UCSD-AML1 (cell line): ENCODE measurements at regions not wholly inside any gene's neighbourhood (a gene's known extent, or its start where the extent isn't known, plus 50 kb on each side); places are given as distances from the start of the nearest gene placed in this dataset.
"Not testable (repeated sequence)": the region's sequence is repeated elsewhere in the genome, so short reads cannot be mapped to it uniquely, and the experiment has no call there.

ENCODE experiments used
- DNase-seq: peaks from one replicate; lab custom pipeline; 2025; ENCODE audit not compliant: unreplicated experiment; lab: John Stamatoyannopoulos, UW

DNA sequence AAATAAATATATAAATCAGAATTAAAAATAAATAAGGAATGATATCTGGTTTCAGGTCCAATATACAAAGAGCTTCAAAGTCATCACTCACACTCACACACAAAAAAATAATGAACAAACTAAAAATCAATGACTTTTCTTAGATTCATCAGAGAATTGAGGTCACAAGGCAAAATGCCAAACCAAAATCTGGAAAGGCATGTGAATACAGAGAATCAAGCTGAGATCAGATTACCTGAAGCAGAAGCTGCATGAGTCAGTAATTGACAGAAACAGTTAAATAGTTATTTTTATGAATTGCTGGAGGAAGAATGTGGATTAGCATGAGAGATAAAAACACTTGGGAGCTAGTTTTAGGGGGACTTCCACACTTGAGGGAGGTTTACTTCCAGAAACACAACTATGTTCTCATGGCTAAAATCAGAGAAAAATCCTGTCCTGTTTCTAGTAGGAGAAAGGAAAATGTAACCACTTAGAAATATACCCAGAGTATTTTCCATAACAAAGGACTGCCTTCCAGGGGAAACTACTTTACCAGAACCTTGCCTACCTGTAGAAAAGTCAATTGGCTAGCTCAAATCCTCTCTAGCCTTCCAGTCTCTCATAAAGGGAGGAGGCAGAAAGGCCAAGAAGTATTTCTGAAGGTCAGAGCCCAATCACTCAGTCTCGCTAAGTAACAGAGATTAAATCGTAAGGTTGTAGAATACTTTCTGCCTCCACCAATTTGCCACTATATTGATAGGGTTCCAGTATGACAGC, 536.6 kb upstream of the NR5A2 start:
- no peak for DNase-seq

DNA sequence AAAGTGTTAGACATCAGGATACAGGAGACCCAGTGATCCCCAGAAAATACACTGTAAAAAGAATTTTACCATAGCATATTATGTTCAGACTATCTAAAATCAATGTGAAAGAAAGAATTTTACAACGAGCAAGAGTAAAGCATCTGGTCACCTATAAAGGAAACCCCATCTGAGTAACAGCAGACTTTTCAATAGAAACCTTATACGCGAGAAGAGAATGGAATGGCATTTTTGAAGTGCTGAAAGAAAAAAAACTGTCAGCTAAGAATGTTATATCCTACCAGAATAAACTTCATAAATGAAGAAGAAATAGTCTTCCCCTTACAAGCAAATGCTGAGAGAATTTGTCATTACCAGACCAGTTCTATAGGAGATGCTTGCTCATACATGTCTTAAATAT, 532.1 kb upstream of the NR5A2 start:
- DNase-seq, result no peak

DNA sequence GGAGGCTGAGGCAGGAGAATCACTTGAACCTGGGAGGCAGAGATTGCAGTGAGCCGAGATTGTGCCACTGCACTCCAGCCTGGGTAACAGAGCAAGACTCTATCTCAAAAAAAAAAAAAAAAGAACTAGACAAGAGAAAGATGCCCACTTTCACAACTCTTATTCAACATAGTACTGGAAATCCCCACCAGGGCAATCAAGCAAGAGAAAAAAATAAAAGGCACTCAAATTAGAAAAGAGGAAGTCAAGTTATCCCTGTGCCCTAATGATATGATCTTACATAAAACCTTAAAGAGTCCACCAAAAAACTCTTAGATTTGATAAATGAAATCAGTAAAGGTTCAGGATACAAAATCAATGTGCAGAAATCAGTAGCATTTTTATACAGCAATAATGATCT, 528.7 kb upstream of the NR5A2 start:
- not testable (repeated sequence) for DNase-seq

DNA sequence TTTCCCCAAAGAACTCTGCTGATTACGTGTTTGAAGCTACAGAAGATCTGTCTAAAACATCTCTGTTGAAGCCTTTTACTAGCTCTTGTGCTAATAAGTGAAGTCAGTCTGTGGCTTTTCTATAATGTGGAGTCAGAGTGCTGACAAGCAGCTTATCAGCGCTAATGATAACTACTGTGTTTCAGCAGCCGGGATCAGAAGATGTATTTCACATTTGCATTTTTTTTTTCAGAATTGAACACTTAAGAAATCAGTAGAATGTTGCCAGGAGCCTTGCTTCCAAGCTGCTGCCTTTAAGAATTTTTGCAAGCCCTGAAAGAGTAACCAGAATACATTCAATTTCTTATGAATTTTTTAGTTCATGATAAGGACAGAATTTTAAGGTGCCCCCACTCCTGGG, 519.4 kb upstream of the NR5A2 start:
- DNase-seq, result no peak

DNA sequence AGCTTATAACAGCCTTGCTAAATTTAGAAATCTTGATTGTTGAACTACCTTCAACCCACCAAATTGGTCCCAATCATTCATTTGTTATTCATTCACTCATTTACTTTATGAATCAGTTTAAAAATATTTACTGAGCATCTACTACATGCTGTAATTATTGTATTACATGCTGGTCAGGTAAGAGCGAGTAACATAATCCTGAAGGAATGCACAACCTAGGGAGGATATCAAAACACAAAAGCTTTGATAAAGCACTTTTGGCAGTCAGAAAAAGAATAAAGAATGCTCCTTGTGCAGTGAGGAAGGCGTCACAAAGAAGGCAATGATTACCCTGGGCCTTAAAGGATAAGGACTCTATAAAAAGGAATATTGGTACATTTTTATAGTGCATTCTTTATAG, 518.9 kb upstream of the NR5A2 start:
- no peak for DNase-seq

DNA sequence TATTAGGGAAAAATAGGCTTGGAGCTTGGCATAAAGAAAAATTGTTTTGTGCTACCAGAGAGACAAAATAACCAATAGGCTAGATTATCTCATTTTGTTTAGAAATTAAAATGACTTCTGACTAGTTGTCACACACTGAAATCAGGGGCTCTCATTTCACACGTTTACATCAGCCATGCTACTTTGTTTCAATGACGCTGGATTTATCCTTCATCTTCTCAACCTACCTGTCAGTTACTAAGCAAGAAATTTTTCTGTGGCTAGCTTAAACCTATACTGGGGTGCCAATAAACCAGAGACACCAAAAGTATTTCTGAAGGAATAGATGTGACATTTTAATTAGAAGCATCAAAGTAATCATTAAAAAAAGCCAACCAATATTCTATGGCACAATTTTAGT, 518.1 kb upstream of the NR5A2 start:
- DNase-seq, result no peak

DNA sequence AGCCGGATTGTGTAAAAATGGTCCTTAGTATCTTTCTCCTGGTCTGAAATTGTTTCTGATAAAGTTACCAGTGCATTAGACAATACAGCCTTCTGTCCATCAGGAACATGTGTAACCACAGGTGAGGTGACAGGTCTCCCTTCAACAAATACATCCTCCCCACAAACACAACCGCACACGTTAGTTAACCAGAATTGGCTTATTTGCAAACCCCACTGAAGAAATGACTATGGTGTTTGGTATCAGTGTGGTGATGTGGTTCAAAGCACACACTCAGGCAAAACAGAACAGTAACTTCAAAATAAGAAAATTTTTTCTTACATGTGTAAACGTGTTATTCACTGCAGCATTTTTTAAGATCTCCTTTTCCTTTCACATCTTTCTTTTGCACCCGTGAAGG, 517.2 kb upstream of the NR5A2 start:
- DNase-seq, result no peak

DNA sequence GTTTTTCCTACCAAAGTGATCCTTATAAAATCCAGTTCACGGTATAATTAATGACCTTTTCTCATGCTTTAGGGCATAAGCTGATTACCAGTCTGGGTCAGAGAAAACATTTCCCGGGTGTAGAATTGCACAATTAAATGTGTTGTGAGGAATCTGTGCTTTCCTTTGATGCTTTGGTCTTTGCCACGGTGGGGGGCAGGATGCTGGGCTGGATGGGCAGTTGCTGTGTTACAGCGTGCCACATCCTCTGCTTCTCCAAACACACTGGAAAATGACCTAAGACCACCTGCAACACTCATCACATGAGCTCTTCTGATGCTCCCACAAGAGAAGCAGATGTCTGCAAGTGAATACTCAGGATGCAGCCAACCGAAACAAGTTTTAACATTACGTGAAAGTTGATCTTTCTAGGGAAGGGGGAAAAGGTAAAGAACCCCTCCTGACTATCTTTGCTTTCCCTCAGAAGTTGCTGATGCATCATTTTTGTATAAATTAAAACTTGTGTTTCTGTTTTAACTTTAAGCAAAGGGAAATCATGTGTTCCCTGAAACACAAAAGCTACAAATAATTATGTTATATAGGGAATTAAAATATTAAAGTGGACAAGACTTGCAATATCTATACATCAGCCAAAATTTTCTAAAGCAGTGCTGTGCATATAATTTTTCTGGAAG, 515.3 kb upstream of the NR5A2 start:
- no peak for DNase-seq

DNA sequence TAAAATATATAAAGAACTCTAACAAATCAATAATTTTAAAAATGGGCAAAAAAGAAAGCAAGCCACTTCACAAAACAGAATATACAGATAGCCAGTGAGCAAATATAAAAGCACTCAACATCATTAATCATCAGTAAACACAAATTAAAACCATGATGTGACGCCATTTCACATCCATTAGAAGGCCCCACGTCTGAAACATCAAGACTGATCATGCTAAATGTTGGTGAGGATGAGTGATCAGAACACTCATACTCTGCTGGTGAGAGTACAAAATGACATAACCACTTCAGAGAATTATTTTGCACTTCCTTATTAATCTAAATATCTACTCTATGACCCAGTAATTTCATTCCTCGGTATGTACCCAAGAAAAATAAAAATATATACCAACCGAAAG, 512.2 kb upstream of the NR5A2 start:
- no peak for DNase-seq

DNA sequence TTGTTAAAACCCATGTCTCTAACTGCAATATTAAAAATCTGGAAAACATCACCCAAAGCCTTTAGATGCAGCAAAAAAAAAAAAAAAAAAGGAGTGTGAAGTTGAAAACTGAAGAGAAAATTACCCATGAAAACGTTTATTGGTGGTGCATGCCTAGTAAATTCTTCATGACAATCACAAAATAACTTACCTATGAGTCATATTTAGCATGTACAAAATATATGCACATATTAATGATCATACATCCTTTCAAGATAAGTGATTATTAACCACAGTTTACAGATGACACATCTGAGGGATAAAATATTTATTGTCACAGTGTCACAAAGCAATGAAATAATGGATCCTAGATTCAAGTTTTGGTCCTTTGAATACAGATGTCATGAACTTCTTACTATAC, 505.2 kb upstream of the NR5A2 start:
- DNase-seq, result no peak

DNA sequence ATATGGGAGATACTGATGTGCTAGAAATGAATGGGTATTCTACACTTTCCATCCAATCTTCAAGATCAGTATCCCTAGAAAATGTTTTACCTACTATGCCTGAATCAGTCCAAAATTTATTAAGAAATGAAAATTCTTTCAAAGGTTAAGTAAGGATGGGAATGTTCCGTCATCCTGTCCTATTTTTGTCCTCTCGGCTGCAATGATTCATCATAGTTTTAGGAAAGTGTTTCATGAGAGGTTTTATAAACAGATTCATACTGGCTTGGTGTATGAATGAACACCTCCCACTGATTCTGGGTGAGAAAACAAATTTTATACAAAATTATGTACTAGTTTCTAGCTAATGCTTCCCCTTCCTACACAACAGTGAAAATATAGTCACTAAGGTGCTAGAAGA, 504.6 kb upstream of the NR5A2 start:
- DNase-seq, result no peak

DNA sequence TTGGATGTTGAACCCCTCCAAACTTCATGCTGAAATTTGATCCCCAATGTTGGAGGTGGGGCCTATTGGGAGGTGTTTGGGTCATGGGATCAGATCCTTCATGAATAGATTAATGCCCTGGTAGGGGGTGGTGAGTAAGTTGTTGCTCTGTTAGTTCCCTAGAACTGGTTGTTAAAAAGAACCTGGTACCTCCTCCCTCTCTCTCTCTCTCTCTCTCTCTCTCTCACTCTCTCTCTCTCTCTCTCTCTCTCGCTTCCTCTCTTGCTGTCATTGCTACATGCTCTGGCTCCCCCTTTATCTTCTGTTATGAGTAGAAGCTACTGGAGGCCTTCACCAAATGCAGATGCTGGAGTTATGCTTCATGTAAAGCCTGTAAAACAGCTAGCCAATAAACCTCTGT, 498.2 kb upstream of the NR5A2 start:
- DNase-seq, result no peak

DNA sequence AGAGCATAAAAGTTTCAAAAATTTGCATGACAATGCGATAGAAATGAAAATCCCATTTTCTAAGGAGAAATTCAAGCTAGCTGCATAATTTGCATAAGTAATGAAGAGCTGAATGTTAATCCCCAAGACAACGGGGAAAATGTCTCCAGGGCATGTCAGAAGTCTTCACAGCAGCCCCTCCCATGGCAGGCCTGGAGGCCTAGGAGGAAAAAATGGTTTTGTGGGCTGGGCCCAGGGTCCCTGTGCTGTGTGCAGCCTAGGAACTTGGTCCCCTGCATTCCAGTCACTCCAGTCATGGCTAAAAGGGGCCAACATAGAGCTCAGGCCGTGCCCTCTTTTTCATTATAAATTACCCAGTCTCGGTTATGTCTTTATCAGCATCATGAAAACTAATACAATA, 494.1 kb upstream of the NR5A2 start:
- DNase-seq, result not testable (repeated sequence)

DNA sequence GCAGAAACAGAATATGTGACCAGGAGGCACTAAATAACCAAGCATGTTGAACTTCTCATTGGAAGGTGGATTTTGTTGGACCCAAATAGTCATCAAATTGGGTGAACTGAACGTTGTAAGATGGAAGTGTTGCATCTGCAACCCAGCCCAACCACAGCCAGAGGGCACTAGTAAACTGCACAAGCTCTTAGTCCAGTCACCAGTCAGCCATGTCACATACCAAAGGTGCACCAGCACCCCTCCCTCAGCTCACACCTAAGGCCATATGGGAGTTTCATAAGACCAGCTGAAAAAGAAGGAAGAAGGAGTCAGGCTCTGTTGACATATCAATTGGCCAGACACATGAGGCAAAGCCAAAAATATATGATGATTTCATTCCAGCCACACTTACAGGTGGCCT, 481.7 kb upstream of the NR5A2 start:
- DNase-seq, result no peak

DNA sequence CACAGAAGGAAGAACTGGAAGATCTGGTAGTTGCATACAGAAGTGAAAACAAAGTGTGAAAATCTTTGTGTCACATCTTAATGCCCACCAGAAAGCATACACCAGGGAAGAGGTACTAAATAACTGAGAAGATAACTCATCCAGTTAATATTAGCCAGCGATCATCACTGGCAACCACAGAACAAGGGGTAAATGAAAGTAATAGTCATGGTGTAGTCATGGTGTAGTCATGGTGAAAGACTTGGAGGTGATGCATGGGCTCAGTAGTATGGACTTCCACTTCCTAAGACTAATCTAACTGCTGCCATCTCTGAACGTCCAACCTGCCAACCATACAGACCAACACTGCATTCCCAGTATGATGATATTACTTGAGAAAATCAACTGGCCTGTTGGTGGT, 481.2 kb upstream of the NR5A2 start:
- DNase-seq, result no peak

DNA sequence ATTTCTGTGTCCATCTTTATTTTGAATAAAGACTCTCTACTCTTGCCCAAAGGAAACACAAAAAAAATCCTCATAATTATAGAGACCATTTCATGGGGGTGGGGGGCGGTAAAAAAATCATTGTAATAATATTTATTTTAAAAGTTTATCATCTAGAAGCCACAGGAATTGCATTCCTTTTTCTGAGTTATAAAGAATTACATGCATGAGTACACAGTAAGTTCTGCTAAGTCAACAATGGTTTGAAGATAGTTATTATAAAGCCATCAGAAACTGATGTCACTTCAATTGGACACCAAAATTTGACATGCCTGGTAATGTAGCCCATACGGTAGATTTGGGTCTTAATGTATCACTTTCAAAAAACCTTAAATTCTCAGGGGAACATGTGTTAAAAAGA, 478.1 kb upstream of the NR5A2 start:
- no peak for DNase-seq

DNA sequence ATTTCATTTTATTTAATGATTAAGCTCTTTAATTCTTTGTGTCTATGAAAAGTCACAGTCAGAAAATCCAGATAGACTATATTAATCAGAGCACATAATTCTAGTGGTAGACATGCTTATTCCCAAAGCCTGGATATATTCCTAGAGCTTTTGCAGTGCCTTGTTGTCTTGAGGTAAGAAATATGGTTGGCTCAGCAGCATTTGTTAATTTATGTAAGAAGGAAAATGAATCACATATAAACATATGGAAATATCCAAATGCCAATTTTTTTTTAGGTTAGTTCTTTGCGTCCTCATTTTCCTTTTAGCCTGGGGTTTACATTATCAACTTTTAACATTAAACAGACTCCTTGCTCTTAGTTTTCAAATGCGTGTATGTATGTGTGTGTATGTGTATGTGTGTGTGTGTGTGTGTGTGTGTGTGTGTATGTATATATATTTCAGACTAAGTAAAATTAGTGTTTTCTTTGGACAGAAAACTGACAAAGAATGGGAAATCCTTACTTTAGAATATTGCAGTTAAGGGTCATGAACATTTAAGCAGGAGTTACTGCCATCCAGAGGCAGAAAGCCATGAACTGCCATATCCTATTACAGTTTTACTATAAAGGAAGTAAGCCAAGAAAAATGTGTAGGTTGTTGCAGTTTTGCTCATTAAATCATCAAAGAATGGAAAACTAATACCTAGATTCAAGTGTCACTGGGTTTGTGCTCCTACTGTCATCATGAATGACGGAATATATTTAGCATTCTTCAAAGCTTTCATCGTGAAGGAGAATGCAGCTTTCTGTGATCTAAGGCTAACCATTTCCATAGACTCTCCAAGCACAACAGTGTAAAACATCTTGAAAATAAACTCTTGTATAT, 477.1 kb upstream of the NR5A2 start:
- no peak for DNase-seq

DNA sequence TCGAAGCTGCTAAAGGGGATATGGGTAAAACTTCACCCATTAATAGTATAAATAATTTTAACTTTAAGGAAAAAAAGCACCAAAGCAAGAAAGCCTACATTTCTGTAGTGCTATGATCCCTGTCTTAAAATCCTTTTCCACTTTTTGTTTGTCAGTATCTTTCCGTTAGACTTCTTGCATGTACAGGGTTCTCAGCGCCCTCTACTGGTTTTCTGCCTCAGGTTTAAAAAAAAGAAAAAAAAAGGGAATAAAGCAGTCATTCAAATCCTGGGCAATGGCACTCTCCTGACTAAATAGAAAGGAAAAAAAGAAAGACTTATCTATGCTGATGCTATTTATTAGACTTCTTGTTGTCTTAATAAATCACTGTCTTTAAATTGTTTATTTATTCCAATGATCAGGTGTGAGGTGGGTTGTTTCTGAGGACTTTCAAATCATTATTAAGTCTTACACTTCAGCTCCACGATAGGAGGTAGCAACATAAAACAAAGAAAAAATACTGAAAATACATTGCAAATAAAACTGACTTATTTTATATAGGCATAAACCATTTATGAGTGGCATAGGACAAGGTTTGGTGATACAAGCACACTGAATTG, 475.4 kb upstream of the NR5A2 start:
- DNase-seq, result no peak

DNA sequence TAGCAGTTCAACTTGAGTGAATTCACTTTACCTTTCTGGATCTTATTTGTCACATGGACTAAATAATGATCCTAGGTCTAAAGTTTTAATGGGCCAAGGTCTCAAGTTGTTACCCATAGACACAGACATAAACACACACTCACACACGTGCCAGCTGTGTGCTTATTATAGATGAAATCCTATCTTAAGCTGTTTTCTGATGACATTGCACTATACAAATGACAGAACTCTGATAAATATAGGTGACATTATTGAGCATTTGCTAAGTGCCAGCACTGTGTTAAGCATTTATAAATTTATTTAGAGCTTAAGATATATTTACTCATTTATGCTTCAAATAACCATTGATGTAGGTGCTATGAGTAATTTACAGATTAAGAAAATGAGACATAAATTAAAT, 474.4 kb upstream of the NR5A2 start:
- no peak for DNase-seq

DNA sequence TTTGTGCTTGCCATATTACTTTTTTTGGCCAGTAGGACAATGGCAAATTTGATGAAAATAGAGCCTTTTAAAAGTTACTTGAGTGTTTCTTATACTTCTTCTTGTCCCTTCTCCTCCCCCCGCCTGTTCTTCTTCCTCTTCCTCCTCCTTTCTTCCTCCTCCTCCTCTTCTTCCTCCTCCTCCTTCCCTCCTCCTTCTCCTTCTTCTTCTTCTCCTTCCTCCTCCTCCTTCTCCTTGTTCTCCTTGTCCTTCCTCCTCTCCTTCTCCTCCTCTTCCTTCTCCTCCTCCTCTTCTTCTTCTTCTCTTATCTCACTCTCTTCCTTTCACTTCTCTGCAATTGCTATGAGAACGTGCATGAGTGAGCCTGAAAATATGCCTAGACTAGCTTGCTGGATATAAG, 466.2 kb upstream of the NR5A2 start:
- DNase-seq, result no peak

DNA sequence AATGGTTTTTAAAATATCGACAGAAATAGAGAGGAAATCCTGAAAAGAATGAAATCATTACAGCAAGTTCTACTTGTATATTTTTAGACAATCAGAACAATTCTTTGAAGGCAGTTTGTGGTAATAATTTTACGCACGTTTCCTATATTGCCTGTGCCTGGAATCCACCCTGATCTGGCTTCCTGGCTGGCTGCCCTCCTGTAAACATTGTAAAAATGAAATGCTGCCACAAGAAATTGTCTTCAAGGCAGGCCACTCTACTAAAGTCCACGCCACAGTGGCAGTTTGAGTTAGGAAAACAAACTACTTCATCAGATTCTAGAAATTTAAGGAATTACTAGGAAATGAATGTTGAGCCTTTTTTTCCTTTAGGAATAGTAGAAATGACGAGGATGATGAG, 454.5 kb upstream of the NR5A2 start:
- DNase-seq, result peak; percentile 18

DNA sequence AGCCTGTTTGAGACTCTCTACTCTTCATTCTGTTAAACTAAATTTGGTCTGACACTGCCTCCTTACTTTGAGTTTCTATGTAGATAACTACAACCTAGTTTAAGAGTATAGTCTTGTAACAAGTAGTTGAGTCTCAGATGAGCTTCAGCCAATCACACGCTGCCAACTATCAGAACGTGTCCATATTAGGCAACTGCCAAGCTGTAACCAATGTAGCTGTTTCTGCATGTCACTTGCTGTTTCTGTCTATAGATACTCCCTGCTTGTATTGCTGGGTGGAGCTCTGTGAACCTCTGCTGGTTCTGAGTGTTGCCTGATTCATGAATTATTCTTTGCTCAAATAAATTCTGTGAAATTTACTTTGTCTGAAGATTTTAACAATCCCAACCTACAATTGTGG, 452.6 kb upstream of the NR5A2 start:
- no peak for DNase-seq
